GM12891 (cell line): ENCODE measurements at regions not wholly inside any gene's neighbourhood (a gene's known extent, or its start where the extent isn't known, plus 50 kb on each side); places are given as distances from the start of the nearest gene placed in this dataset.

Experiments used
- POLR2A ChIP-seq: IDR thresholded peaks from 2 replicates; pipeline ENCODE4 v1.6.1; 2011; ENCODE audit warnings: low read depth, low read length, control low read depth
- SPI1 ChIP-seq: IDR thresholded peaks from 2 replicates; pipeline ENCODE4 v1.6.1; 2011; ENCODE audit warnings: low read depth, low read length, control low read depth

DNA sequence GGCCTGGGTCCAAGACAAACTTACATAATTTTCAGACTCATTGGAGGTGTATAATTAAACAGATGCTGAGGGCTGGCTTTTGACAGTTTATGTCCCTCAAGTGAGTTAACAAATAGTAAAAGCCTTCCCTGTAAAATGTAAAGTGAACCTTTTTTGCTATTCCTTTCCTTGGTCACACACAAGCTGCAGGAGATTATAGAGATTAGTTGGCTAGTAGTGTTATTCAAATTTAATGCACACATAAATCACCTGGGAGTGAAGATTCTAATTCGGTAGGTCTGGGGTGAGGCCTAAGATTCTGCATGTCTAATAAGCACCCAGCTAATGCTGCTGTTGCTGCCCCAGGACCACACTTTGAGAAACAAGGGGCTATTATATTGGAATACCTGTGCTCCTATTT lies 206.2 kb upstream of the SSTR1 start:
- TF ChIP-seq POLR2A (no peak), SPI1 (no peak)
